AG04449 (cell line): ENCODE measurements at regions not wholly inside any gene's neighbourhood (a gene's known extent, or its start where the extent isn't known, plus 50 kb on each side); places are given as distances from the start of the nearest gene placed in this dataset.

Experiments
- CTCF ChIA-PET: fragments of 350-600 bp; formaldehyde crosslinking; extraction: SDS; loops from one replicate; lab custom pipeline; 2021; ENCODE audit warnings: antibody characterized with exemption; lab: Yijun Ruan, JAX
- POLR2A ChIA-PET: fragments of 400-600, 350-600 bp; formaldehyde crosslinking; extraction: SDS; loops from one replicate; lab custom pipeline; 2020; ENCODE audit warnings: antibody characterized with exemption, inconsistent platforms; lab: Yijun Ruan, JAX
- DNase-seq: peaks from one replicate; pipeline ENCODE4 v3.0.0-alpha.2; 2010; ENCODE audit warnings: low read depth, low spot score
- H3K4me3 ChIP-seq: 2 replicates; pipeline ENCODE4 v1.5.1; 2011; ENCODE audit warnings: low read depth, mild to moderate bottlenecking, control low read depth, low read length
- TF ChIP-seq, protein P1 (sequence below): IDR thresholded peaks from one replicate; pipeline ENCODE4 v1.5.1; 2011; ENCODE audit warnings: mild to moderate bottlenecking, moderate library complexity, low read length, control low read depth, inconsistent platforms; ENCODE audit not compliant: insufficient read depth; ENCODE audit errors: missing control alignments

DNA sequence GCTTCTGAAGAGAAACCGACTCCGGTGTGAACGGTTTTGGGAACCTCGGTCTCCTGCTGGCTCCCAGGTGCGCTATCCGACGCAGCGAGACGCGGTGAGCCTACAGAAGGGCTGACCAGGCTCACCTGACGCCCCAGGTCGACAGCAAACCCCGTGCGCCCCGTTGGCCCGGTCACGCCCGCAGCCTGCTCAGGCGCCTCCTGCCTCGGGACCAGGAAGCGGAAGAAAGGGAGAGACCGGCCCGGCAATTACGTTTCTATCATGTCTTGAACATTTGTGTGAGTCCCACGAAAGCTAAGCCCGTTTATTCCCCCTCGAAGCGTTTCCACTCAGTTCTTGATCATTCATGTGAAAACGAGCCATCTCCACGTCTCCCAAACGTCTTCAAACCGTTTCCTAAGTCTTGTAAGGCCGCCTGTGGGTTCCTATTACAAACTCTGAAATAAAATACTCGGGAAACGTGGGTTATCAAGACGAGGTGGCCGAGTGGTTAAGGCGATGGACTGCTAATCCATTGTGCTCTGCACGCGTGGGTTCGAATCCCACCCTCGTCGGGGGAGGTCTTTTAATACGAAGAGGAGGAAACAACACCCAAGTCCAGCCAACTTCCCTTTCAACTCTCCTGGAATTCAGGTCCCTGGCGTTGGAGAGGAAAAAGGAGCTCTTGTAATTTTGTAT is 150.5 kb upstream of the PRSS16 start:
- CTCF ChIA-PET, result interaction anchor here (0.8 to 1.1 kb wide), 3 partner anchors 17 to 501 kb away, joined by 3 to 4 read pairs (median 3); no protein-coding TSS in a partner anchor
- TF ChIP-seq, protein P1, sequence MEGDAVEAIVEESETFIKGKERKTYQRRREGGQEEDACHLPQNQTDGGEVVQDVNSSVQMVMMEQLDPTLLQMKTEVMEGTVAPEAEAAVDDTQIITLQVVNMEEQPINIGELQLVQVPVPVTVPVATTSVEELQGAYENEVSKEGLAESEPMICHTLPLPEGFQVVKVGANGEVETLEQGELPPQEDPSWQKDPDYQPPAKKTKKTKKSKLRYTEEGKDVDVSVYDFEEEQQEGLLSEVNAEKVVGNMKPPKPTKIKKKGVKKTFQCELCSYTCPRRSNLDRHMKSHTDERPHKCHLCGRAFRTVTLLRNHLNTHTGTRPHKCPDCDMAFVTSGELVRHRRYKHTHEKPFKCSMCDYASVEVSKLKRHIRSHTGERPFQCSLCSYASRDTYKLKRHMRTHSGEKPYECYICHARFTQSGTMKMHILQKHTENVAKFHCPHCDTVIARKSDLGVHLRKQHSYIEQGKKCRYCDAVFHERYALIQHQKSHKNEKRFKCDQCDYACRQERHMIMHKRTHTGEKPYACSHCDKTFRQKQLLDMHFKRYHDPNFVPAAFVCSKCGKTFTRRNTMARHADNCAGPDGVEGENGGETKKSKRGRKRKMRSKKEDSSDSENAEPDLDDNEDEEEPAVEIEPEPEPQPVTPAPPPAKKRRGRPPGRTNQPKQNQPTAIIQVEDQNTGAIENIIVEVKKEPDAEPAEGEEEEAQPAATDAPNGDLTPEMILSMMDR, result no peak
- peak; percentile 24 for DNase-seq
- POLR2A ChIA-PET, result interaction anchor here (0.7 kb wide), 1 partner anchor 35 kb away, joined by 3 read pairs; a partner anchor contains a TSS
- H3K4me3 ChIP-seq, result peak overlapping the region; percentile 70

DNA sequence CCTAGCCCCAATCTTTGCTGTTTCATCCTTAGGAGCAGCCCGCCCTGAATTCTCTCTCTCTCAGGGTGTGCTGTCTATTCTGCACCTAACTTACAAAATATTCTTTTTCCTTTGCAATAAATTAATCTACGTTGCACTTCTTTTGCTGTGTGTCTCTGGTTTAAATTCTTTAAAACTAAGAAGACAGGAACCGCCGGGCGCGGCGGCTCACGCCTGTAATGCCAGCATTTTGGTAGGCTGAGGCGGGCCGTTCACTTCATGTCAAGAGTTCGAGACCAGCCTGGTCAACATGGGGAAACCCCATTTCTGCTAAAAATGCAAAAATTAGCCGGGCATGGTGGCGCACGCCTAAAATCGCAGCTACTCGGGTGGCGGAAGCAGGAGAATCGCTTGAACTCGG is 148.5 kb upstream of the PRSS16 start:
- no peak for DNase-seq
- ChIA-PET POLR2A (no interaction called here), CTCF (no interaction called here)
- TF ChIP-seq, protein P1, result no peak
- H3K4me3 ChIP-seq, result no peak overlapping the region

DNA sequence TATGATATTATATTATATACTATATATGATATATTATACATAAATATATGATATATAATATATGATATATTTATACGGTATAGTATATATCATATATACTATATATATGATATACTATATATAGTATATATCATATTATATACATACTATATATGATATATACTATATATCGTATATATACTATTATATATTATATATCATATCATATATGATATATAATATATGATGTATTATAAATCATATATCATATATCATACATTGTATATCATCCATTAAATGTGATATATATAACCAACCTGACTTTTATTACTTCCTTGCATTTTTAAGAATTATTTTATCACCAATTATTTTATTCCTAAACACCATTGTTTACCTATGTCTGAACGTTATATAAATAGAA is 146.6 kb upstream of the PRSS16 start:
- no peak for DNase-seq
- TF ChIP-seq, protein P1, result no peak
- no peak overlapping the region for H3K4me3 ChIP-seq
- ChIA-PET CTCF (no interaction called here), POLR2A (no interaction called here)

DNA sequence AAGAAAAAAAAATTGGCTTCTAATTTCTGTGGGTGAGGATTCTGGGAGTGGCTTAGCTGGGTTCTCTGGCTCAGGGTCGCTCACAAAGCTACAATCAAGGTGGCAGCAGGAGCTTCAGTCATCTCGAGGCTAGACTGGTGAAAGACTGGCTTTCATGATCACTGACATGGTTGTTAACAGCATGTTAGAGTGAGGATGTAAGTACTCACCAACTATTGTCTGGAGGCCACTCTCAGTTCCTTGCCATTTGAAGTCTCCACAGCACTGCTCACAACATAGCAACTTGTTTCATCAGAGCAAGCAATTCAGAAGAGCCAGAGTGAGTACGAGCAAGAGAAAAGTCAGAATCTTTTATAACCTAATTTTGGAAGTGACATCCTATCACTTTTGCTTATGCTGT is 145.7 kb upstream of the PRSS16 start:
- no peak for DNase-seq
- ChIA-PET POLR2A (no interaction called here), CTCF (interaction anchor here (2.0 kb wide), 1 partner anchor 25 kb away, joined by 4 read pairs; no protein-coding TSS in a partner anchor)
- TF ChIP-seq, protein P1, result no peak
- H3K4me3 ChIP-seq, result no peak overlapping the region

DNA sequence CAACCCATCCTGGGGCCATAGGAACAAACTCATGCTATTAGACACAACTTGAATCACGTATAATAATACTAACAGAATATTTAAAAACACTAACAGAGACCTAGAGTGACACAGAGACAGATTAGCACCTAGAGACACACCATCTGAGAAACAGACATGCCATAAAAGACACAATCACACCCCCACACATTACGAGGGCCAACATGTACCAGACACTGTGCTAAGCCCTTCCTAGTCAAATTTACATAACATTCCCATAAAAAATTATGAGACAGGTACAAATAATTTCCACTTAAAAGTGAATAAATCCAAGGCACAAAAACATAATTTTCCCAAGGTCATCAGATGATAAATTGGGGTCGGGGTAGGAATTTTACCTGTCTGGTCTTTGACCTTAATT is 141.1 kb upstream of the PRSS16 start:
- H3K4me3 ChIP-seq, result no peak overlapping the region
- POLR2A ChIA-PET, result no interaction called here
- DNase-seq, result no peak
- TF ChIP-seq, protein P1, result no peak
- CTCF ChIA-PET, result no interaction called here

DNA sequence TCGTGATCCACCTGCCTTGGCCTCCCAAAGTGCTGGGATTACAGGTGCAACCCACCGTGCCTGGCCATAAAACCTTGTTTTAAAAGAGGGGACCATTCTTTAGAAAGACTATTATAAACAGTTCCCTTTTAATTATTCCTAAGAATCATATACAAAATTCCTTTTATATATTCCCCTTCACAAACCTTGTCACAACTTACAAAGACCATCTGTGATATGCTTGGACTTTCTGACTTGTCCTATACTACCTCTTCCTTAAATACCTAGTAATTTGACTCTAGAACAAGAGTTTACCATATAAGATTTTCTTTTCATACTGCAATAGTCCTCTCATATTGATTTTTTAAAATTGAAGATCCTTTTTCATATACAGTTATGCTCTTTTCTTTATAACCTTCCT is 135.8 kb upstream of the PRSS16 start:
- no peak overlapping the region for H3K4me3 ChIP-seq
- CTCF ChIA-PET, result no interaction called here
- POLR2A ChIA-PET, result no interaction called here
- TF ChIP-seq, protein P1, result no peak
- no peak for DNase-seq
